ENCODE measurements at regions not wholly inside any gene's neighbourhood (a gene's known extent, or its start where the extent isn't known, plus 50 kb on each side); places are given as distances from the start of the nearest gene placed in this dataset.

GRCh38 chr17:70677783-70678647 lies 508.7 kb downstream of the KCNJ2 start:
- TF ChIP-seq EZH2 (IDR thresholded peaks at IDR 0.05) = no peak
- no peak for TF ChIP-seq POLR2AphosphoS5 (IDR thresholded peaks at IDR 0.05; ENCODE audit: borderline replicate concordance, low read depth, low read length)
